ENCODE measurements at regions not wholly inside any gene's neighbourhood (a gene's known extent, or its start where the extent isn't known, plus 50 kb on each side); places are given as distances from the start of the nearest gene placed in this dataset.

GRCh38 chrX:794311-794710, 163.7 kb downstream of the SHOX start:
- TF ChIP-seq SNAI2 (CRISPR knock-in tag; IDR thresholded peaks at IDR 0.05) (no peak), ISL1 (CRISPR knock-in tag; IDR thresholded peaks at IDR 0.05) (no peak), ARNTL (CRISPR knock-in tag; IDR thresholded peaks at IDR 0.05; ENCODE audit: borderline replicate concordance, low read depth) (no peak), CREB5 (CRISPR knock-in tag; IDR thresholded peaks at IDR 0.05; ENCODE audit: low read depth) (no peak), PATZ1 (CRISPR knock-in tag; IDR thresholded peaks at IDR 0.05; ENCODE audit: borderline replicate concordance) (no peak), ZFP3 (CRISPR knock-in tag; IDR thresholded peaks at IDR 0.05) (no peak), ZNF8 (CRISPR knock-in tag; IDR thresholded peaks at IDR 0.05) (no peak), POU6F1 (CRISPR knock-in tag; IDR thresholded peaks at IDR 0.05; ENCODE audit: borderline replicate concordance, low read depth) (no peak), TOX (CRISPR knock-in tag; IDR thresholded peaks at IDR 0.05; ENCODE audit: borderline replicate concordance) (no peak), CSRNP3 (CRISPR knock-in tag; IDR thresholded peaks at IDR 0.05) (no peak), RARB (CRISPR knock-in tag; IDR thresholded peaks at IDR 0.05) (no peak), ESRRG (CRISPR knock-in tag; IDR thresholded peaks at IDR 0.05) (no peak), CSDC2 (CRISPR knock-in tag; IDR thresholded peaks at IDR 0.05) (no peak)
